AG10803 (cell line): ENCODE measurements at regions not wholly inside any gene's neighbourhood (a gene's known extent, or its start where the extent isn't known, plus 50 kb on each side); places are given as distances from the start of the nearest gene placed in this dataset.

Experiments
- DNase-seq: peaks from one replicate; pipeline ENCODE4 v3.0.0; 2010; ENCODE audit warnings: low read depth
- H3K4me3 ChIP-seq: 2 replicates; pipeline ENCODE4 v1.5.1; 2011; ENCODE audit warnings: mild to moderate bottlenecking, low read length, control low read depth
- TF ChIP-seq, protein P1 (sequence below): conservative IDR thresholded peaks from 2 replicates; pipeline ENCODE4 v1.5.1; 2011; ENCODE audit warnings: mild to moderate bottlenecking, low read length, control low read depth, inconsistent platforms

DNA sequence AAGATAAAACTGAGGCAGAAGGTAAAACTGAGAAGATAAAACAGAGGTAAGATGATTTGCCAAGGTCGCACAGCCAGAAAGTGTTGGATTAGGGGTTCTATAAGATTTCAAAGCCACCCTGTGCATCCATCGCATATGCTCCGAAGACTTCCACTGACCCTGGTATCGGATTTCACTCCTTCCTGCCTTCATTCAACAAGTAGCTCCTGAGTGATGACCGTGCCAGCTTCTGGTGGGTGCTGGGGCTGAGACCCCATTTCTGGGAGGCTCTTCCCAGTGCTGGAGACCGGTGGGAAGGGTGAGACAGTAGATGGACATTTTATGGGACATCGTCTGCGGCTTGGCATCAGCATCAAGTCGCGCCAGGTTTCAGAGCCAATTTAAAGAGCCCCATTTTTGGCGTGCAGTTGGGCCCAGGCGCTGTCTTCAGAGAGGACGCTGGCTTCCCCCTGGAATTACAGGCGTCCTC lies 53.7 kb upstream of the DAB2IP start:
- DNase-seq, result no peak
- TF ChIP-seq, protein P1, sequence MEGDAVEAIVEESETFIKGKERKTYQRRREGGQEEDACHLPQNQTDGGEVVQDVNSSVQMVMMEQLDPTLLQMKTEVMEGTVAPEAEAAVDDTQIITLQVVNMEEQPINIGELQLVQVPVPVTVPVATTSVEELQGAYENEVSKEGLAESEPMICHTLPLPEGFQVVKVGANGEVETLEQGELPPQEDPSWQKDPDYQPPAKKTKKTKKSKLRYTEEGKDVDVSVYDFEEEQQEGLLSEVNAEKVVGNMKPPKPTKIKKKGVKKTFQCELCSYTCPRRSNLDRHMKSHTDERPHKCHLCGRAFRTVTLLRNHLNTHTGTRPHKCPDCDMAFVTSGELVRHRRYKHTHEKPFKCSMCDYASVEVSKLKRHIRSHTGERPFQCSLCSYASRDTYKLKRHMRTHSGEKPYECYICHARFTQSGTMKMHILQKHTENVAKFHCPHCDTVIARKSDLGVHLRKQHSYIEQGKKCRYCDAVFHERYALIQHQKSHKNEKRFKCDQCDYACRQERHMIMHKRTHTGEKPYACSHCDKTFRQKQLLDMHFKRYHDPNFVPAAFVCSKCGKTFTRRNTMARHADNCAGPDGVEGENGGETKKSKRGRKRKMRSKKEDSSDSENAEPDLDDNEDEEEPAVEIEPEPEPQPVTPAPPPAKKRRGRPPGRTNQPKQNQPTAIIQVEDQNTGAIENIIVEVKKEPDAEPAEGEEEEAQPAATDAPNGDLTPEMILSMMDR, result no peak
- no peak overlapping the region for H3K4me3 ChIP-seq

DNA sequence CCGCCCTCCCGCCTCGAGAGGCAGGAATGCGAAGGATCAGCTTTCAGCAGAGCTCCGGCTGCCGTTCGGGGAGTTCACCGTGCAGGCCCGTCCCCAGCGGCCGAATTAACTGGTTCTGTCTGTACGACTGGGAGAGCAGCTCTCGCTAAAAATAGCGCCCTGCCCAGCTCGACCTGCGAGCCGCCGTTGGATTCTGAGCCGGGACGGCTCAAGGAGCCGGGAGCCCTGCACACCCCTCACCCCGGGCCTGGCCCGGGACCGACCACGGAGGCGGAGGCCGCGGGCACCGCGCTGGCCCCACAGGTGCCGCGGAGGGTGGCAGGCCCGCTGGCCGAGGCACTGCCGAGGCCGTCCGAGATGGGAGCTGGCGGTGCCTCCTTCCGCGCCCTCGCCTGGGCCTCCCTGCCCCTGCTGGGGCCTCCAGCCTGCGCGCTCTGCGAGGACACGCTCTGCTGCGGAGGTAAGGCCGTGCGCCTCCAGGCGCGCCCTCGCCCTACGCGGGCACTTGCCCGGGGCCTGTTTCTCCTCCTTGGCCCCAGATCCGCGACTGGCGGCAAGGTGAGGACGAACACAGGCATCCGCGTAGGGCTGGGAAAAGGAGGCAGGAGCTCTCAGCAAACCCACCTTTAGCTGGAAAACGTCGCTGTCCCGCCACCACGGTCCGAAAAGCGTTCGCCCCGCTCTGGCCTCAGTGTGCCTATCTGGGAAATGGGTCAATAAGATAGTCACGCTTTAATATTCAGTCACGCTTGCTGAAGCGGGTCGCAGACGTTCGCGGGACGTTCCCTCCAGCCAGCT lies 53.1 kb upstream of the DAB2IP start:
- peak overlapping the region; percentile 49 for H3K4me3 ChIP-seq
- peak; percentile 85 for DNase-seq
- TF ChIP-seq, protein P1, result peak; percentile 58

DNA sequence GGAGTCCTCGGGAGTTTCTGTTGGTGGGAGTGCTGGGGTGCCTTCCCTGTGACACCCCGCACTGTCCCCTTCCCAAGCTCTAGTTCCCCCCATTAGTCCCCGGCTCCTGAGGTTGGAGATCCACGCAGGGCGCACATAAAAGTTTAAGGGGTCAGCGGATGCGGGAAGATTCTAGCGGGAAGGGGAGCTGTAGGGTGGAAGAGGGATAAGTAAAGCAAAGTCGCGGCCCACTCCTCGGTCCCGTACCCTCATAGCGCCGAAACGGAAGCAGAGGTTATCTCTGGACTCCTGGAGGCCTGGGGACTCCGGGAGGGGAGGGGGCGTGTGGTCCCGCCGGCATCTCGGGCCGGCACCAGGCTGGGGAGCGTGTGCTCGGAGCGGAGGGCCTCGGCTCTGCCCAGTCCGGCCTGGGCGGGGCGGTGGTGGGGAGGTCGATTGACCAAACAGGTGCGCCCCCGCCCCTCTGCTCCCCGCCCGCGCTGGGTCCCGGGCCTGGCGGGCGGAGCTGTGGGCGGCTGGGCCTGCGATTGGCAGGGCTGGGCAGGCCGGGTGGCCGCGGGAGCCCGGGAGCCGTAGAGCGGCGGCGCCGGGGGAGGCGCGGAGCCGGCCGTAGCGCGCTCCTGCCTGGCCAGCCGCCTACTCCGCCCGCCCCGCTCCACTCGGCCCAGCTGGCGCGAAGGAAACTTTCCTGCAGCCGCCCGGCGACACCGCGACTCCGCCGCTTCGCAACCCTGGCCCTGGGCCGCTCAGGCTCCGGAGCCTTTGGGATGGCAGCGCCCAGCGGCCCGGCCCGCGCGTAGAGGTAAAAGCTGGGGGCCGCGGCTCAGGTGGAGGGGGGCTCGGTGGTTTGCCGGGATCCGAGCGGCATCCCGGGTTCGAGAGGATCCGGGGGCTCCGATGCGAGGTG lies 52.2 kb upstream of the DAB2IP start:
- no peak for DNase-seq
- TF ChIP-seq, protein P1, result no peak
- H3K4me3 ChIP-seq, result peak overlapping the region; percentile 54

- DNase-seq, result no peak
- TF ChIP-seq, protein P1, result no peak
- peak overlapping the region; percentile 54 for H3K4me3 ChIP-seq
These were observed 51.4 kb upstream of the DAB2IP start for GRCh38 chr9:121599872-121600585.

GRCh38 chr9:121601194-121601593 lies 50.2 kb upstream of the DAB2IP start:
- peak; percentile 55 for DNase-seq
- TF ChIP-seq, protein P1, result 0 out of 2 replicates have a peak, but pooled peaks have one; percentile 4
- H3K4me3 ChIP-seq, result no peak overlapping the region
